H4 (cell line): ENCODE measurements at regions not wholly inside any gene's neighbourhood (a gene's known extent, or its start where the extent isn't known, plus 50 kb on each side); places are given as distances from the start of the nearest gene placed in this dataset.
"Not testable (repeated sequence)": the region's sequence is repeated elsewhere in the genome, so short reads cannot be mapped to it uniquely, and the experiment has no call there.

Source experiments
- DNase-seq: peaks from one replicate; pipeline ENCODE4 v3.0.0-alpha.2; 2015; ENCODE audit warnings: low spot score

DNA sequence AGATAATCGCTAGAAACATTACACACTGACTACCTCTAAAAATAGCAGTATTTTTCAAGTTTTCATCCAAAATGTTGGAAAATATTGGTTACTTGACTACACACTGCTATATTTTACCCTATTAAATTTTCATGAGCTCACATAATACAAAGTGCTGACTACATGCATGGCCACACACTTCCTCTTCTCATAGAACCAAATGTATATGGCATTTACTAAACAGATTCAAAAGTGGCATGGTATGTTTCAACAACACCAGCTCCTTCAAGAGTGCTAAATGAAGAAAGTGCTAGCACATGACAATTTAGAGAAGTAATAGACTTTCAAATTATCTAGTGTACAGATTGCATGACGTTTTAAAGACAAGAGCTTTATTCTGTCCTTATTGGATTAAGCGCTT lies 780.4 kb upstream of the SLITRK6 start:
- DNase-seq: no peak

DNA sequence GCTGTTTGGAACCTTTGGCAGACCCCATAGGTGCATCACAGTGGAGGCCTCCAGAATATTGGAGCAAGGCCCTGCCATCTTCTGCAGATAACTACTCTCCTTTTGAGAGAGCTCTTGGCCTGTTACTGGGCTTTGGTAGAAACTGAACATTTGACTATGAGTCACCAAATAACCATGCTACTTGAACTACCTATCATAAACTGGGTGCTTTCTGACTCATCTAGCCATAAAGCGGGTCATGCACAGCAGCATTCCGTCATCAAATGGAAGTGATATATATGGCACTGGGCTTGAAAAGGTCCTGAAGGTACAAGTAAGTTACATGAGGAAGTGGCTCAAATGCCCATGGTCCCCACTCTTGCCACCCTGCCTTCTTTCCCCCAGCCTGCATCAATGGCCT lies 782.5 kb upstream of the SLITRK6 start:
- peak; percentile 58 for DNase-seq

DNA sequence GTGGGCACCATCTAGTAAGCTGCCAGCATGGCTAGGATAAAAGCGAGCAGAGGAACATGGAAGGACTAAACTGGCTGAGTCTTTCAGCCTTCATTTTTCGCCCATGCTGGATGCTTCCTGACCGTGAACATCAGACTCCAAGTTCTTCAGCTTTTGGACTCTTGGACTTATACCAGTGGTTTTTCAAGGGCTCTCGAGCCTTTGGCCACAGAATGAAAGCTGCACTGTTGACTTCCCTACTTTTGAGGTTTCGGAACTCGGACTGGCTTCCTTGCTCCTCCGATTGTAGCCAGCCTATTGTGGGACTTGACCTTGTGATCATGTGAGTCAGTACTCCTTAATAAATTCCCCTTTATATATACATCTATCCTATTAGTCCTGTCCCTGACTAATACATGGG lies 785.1 kb upstream of the SLITRK6 start:
- DNase-seq: no peak

DNA sequence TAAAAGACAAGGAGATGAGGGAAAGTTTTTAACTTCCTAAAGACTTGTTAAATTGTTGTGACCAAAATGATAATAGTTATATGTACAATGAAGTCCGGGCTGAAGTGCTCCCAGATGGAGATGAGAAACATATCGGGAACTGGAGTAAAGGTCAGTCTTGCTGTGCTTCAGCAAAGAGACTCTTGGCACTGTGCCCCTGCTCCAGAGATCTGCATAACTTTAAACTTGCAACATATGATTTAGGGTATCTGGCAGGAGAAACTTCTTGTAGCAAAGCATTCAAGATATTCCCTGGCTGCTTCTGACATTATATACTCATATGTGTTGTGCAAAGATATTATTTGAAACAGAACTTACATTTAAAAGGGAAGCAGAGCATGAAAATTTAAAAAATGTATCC lies 786.6 kb upstream of the SLITRK6 start:
- DNase-seq: peak; percentile 11

DNA sequence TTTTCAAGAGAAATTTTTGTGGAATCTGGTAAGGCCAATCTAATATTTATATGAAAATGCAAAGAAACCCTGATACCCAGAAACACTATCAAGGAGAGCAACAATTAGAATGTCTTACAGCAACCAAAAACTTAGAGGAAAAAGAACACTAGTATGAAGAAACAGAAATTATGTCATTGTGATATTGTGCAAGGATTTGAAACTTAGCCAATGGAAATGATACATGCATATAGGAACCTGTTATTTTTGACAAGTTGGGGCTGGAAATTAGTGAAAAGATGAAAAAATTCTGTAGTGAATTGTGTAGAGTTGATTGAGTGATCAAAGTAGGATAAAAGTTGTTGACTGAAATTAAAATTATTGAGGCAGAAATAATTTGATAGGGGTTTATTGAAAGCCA lies 792.6 kb upstream of the SLITRK6 start:
- DNase-seq: no peak

DNA sequence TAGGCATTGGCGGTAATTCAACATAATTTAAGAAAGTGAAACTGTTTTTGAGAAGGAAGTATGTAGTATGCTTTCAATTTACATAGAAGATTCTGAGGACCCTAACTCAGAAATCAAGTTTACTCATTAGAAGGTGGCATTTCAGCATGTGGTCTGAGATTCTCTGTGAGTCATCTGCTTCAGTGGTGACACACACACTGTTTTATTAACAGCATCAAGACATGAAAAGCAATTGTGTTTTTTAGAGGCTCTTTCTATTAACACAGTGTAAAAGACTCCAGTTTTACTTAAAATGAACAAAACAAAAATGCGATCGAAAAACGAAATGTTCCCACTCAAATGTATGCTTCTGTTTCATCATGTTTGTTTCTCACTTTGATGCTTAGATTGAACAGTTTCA lies 802.1 kb upstream of the SLITRK6 start:
- peak; percentile 13 for DNase-seq

DNA sequence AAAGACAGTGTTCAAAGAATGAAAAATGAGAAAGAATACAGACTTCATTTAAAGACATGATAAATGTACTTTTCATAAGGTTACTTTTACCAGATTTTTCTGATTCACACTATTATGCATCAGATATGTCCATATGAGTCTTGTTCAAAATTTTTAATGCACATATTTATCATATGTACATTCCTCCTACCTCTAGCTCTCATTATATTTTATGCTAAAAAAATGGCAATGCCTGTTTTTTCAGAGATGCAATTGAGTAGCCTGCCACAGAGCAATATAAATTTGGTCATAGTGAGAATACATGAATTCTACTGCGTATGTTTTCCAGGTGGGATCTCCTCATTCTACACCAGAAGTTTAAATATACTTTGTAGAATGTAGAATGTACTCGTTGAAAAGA lies 807.0 kb upstream of the SLITRK6 start:
- no peak for DNase-seq

DNA sequence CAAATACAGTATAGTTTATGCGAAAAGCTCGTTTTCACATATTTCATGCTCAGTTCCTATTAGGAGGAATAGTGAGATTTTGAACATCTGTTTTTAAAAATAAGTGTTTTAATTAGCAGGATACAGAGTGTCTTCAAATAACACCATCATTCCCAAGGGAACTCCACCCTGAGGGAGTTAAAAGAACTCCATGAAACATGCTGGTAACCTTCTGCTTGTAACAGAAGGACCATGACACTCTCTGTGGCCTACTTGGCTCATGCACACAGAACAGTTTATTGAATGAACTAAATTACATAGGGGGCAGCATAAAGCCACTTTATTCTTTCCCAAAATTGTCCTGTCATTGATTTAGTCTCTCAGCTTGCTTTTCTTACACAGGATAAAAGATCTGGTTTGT lies 809.5 kb upstream of the SLITRK6 start:
- no peak for DNase-seq

DNA sequence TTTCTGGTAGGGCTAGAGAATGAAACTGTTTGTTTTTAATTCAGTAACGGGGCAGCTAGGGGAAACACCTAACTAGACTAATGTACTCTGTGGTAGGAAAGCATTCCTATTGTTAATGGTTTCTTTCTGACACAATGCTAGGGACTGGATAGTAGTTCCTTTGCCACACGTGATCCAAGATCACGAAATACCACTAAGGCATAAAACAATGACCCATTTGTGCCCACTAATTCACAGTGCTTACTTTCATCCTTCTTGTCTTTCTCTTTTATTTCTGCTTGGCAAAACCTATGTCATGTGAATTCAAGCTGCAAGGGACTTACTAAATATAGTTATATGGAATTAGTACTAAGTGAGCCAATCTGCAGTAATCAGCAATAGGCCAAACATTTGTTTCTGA lies 834.1 kb upstream of the SLITRK6 start:
- DNase-seq: no peak

DNA sequence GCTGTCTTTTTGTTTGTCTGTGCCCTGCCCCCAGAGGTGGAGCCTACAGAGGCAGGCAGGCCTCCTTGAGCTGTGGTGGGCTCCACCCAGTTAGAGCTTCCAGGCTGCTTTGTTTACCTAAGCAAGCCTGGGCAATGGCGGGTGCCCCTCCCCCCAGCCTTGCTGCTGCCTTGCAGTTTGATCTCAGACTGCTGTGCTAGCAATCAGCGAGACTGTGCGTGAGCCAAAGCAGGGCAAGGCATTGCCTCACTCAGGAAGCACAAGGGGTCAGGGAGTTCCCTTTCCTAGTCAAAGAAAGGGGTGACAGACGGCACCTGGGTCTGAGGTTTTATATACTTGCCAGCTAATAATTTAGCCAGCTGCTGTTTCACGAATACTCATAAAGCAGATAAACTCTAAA lies 852.0 kb upstream of the SLITRK6 start:
- not testable (repeated sequence) for DNase-seq

DNA sequence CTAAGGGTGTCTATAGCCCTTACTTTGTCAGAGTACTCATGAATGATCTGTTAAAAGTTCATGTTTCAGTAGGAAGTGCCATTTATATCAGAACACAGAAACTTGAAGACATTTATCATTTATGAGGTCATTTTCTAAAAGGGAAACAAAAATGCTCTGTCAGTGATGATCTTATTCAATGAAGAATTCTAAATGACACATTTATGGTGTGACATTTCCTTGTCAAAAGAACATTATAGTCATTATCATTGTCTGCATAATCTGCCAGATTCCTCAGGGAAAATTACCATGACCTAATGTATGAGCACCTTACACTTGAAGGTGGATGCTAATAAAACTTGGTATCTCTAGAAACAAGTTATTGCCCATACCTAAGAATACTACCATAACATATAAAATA lies 853.8 kb upstream of the SLITRK6 start:
- no peak for DNase-seq

DNA sequence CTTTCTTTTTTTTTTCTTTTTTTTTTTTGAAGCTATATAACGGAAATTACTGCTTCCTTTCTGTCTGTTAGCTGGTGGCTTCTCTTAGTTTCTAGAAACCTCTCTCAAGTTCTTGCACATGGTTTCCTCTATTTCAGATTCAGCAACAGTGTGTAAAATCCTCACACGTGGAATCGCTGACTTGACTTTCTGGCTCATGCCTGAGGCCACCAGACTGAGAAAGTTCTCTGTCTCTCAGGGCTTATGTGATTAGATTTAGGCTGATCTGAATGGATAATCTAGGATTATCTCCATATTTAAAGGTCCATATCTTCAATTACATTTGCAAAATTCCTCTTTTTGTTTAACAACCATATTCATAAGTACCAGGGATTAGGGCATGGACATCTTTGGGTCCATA lies 856.3 kb upstream of the SLITRK6 start:
- DNase-seq: no peak

DNA sequence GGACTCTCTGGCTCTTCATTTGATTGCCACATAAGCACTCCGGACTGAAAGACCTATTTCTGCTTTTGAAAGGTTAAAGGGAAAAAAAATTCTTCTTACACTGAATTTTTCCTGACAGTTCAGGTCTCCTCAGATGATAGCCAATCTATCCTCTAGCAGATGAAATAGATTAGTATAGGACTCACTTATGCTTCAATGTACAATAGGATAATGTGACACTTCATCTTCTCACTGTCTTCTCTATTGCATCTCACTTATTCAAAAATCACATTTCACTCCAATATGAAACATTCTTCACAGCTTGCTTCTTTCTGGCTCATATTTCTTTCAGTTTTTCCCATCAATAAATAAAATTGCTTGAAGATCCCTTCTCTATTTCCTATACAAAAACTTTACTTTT lies 860.9 kb upstream of the SLITRK6 start:
- DNase-seq: no peak

DNA sequence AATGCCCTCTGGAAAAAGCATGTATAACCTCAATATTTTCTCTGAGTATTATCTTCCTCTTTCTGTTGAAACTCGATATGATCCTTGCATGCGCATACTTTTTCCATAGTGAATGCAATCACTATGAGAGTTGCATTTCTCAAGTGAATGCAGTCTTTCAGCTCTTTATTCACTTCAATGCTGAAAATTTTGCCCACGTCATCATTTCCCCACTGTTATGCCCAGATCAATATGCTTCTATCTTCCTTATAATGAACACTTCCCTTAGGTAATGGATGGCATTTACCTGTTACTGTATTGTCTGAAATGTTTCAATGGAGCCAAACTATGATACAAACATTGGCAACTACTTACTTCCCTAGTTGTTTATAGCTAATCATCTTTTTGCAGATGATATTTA lies 866.6 kb upstream of the SLITRK6 start:
- DNase-seq: no peak

DNA sequence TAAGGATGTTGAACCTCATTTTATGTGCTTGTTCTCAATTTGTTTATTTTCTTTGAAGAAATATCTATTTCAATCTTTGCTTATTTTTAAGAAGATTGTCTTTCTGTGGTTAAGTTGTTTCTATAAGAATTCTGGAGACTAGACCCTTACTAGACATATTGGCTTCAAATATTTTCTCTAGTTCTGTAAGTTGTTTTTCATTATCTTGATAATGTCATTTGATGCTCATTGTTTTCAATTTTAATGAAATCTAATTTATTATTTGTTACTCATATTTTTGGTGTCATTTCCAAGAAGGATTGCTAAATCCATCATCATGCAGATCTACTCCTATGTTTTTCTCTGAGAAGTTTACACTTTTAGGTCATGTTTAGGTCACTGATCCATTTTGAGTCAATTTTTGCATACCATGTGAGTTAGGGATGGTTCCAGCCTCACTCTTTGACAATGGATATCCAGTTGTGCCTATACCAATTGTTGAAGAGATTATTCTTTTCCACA lies 874.8 kb upstream of the SLITRK6 start:
- no peak for DNase-seq

DNA sequence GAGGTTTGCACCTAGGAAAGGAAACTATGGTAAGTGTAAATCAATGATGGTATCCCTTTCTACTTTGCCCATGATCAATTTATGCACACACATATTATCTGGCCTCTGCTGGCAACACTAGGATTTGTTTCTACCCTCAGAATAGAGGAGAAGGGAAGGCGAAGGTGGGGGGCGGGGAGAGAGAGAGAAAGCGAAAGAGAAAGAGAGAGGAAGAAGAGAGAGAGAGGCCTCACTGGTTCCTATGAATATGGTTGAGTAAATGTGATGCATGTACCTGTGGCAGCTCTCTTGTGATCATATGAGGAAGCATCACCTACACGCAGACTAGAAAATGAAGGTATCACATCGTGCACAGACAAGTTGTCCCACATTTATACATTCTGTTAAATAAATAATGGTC lies 882.0 kb upstream of the SLITRK6 start:
- no peak for DNase-seq

DNA sequence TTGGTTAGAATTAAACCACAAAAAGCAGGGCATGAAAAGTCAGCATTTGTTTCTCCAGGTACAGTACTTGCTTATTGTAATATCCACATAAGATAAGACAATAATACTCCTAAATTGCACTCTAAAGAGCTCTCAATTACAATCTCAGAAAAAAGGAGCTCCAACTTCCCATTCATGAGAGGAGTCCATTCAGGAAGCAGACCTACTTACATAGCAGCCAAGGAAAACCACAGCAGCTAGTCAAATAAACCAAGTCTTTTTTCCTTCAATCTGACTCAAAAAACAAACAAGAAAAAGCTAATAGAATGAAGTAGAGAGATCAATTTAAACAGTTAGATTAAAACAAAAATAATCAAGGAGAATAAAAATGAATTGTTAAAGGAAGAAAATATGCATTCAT lies 885.2 kb upstream of the SLITRK6 start:
- peak; percentile 10 for DNase-seq

DNA sequence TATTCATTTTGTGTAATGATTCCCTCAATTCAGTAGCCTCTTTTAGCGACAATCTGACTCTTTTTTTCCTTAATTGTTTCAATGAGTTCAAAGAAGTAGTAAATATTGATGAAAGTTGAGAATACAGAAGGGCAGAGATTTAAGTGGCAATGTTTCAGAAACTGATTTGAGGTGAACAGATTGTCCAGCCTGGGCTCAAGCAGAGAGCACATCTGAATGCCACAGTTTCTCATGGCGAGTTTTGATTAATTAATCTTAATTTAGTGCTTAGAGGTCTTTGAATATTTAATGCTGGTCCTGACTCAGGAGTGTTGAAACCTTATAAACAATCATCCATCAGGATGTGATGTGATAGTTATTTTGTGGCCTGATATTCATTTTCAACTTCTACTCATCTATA lies 890.7 kb upstream of the SLITRK6 start:
- no peak for DNase-seq

DNA sequence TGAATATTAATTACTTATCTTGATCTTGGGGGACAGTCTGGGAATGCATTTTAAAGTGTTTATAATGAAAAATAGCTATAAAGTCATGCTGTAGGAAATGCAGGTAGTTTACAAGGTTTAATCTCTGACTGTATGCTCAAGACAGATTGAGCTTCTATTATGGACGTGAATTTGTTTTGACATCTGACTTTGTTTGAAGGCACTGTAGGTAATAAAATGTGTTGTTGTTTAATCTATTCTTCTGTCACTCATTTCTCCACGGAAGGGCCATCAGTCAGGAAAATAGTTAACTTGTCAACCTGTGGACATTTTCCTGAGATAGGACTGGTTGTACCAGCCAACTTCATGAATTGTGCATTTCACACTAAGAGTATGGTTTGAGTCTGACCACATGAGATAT lies 893.1 kb upstream of the SLITRK6 start:
- DNase-seq: no peak

DNA sequence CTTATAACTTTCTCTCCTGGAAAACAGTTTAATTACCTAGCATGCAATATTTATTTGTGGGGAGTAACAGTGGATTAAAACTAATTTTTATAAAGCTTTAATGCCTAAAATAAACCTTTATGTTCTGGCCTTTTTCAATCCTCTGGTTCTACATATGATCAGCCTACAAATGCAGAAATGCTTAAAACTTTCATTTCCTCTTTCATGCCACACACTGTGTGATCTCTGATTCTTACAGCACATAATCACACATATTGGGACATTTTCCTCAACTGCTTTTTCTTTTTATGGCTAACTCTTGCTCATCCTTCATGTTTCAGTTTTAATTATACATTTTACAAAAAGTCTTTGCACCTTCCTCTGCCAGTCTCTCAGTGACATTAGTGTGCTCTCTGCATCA lies 910.8 kb upstream of the SLITRK6 start:
- no peak for DNase-seq

DNA sequence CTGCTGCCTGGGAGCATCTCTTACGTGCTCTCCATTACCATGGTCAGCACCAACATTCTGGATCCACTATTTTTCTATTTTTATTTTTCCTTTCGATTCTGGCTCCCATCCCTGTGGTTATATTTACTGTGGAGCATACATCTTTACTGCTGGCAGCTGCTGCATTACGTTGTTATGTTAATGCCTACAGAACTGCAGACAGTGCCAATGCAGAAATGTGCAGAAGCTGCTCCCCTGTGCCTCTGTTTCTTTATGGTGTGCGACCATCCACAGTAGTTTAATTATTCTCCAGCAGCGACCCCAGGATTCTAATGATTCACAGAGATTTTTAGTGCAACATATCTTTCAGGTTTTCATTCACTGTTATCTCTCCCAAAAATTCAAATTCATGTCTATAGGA lies 911.7 kb upstream of the SLITRK6 start:
- DNase-seq: no peak

DNA sequence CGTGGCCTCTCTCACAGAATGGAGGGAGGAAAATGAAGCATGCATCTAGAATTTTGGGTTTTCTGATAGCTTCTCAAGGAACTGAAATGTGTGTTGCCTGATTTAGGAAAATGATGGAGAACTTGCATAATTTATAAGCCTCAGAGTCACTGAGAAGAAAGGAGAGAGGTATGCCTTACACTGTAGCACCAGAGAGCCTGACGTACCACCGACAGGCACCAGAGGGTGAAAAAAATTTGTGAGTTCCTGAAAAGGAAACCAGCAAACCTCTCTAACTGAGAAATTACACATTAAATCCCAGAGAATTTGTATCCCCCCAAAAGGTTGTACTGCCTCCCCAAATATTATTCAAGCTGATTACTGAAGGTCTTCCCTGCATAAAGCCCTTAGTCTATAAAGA lies 915.3 kb upstream of the SLITRK6 start:
- DNase-seq: no peak

DNA sequence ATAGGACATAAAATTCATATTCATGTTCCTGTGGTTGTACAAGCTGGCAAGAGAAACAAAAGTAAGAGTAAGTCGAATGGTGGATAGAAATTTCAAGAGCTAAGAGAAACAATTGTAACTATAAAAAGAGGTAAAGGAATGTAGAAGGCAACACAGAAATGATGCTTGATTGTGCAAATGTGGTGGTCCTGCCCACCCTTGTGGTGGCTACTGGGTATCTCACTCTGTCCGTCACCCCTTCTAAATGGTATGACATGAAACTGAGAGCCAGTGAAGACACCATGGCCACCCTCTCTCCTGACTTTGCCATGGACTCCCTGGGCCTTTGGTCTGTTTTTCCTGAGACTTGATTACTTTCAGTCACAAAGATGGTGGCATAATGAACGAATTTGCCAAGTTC lies 925.9 kb upstream of the SLITRK6 start:
- no peak for DNase-seq

DNA sequence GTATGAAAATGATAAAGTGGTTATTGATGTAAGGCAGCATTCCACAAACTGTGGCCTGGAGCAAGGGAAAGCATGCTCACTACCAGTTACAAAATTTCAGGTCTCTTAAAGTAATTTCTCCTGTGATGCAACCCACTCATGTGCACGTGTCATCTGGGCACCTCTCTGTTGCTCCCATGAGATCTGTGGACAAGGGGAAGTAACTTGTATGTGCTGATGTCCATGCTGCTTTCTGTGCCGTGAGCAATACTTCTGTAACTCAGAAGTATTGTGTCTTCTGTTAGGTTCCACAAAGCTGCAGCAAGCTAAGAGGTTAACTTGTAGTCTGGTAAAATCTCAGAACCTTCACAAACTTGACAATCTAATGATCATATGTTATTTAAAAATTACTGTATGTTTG lies 930.0 kb upstream of the SLITRK6 start:
- DNase-seq: no peak

DNA sequence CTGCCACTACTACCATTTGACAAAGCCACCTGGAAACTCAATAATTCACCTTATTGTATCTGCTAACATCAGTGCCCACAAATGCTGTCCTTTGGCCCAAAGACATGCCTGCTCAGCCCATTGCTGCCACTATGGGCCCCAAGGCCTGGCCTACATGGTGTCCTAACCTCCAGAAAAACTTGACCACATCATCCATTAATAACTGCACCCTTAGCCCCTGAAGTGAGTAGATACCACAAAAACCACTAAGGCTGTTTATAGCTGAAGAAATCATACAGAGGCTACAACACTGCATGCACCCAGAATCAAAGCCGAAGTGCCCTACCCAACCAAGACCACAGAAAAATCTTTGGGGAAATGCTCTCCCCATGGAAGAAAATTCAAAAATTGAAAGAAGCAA lies 932.8 kb upstream of the SLITRK6 start:
- DNase-seq: no peak
